Neuronal stem cell (in vitro differentiated cells): ENCODE measurements at regions not wholly inside any gene's neighbourhood (a gene's known extent, or its start where the extent isn't known, plus 50 kb on each side); places are given as distances from the start of the nearest gene placed in this dataset.

ENCODE experiments used
- DNase-seq: peaks from one replicate; pipeline ENCODE4 v3.0.0-alpha.2; 2013; ENCODE audit warnings: low spot score
- H2AFZ ChIP-seq: one replicate; pipeline ENCODE4 v1.6.1; 2013; ENCODE audit warnings: mild to moderate bottlenecking, low read length, inconsistent platforms
- H2AK5ac ChIP-seq: 2 replicates; pipeline ENCODE4 v1.6.1; 2013; ENCODE audit warnings: low read depth, mild to moderate bottlenecking, inconsistent platforms, low read length, moderate library complexity, mixed read lengths
- H2BK120ac ChIP-seq: 2 replicates; pipeline ENCODE4 v1.6.1; 2013; ENCODE audit warnings: low read depth, mild to moderate bottlenecking, inconsistent platforms, low read length, moderate library complexity, mixed read lengths
- H2BK12ac ChIP-seq: one replicate; pipeline ENCODE4 v1.6.1; 2013; ENCODE audit warnings: low read length, inconsistent platforms
- H2BK15ac ChIP-seq: 2 replicates; pipeline ENCODE4 v1.6.1; 2013; ENCODE audit warnings: mild to moderate bottlenecking, low read length, inconsistent platforms, mixed read lengths
- H2BK5ac ChIP-seq: one replicate; pipeline ENCODE4 v1.6.1; 2013; ENCODE audit warnings: inconsistent platforms, mild to moderate bottlenecking, low read length, moderate library complexity
- H3K14ac ChIP-seq: one replicate; pipeline ENCODE4 v1.6.1; 2013; ENCODE audit warnings: low read length, inconsistent platforms
- H3K18ac ChIP-seq: 2 replicates; pipeline ENCODE4 v1.6.1; 2013; ENCODE audit warnings: low read length, inconsistent platforms
- H3K23ac ChIP-seq: 2 replicates; pipeline ENCODE4 v1.6.1; 2013; ENCODE audit warnings: low read depth, mild to moderate bottlenecking, mixed read lengths, low read length, inconsistent platforms; ENCODE audit not compliant: poor library complexity
- H3K27ac ChIP-seq: replicated peaks from 3 replicates; pipeline ENCODE4 v1.5.1; 2013; ENCODE audit warnings: low read length, inconsistent platforms
- H3K27me3 ChIP-seq, 3 experiments: 2 replicates each; pipeline ENCODE4 v1.6.1; 2013; ENCODE audit warnings: low read length in 3 of 3, mild to moderate bottlenecking in 2 of 3, inconsistent platforms in 1 of 3, low read depth in 1 of 3, mixed read lengths in 1 of 3, moderate library complexity in 1 of 3; ENCODE audit not compliant: control insufficient read depth in 3 of 3, insufficient read depth in 3 of 3
- H3K36me3 ChIP-seq, 2 donors: replicated peaks in 1 of 2; 2 replicates each; pipeline ENCODE4 v1.6.1; 2013; ENCODE audit warnings: low read length in 2 of 2; ENCODE audit not compliant: control insufficient read depth in 2 of 2, insufficient read depth in 2 of 2
- H3K4ac ChIP-seq: 2 replicates; pipeline ENCODE4 v1.6.1; 2013; ENCODE audit warnings: inconsistent platforms, mild to moderate bottlenecking, low read length, moderate library complexity
- H3K4me1 ChIP-seq, 2 donors: 1 replicate in 1 of 2; 2 replicates in 1 of 2; pipeline ENCODE4 v1.6.1; 2013; ENCODE audit warnings: low read length in 2 of 2, low read depth in 1 of 2; ENCODE audit not compliant: control insufficient read depth in 2 of 2, insufficient read depth in 1 of 2
- H3K4me2 ChIP-seq: one replicate; pipeline ENCODE4 v1.6.1; 2013; ENCODE audit warnings: mild to moderate bottlenecking, low read length, inconsistent platforms; ENCODE audit not compliant: insufficient read depth, poor library complexity, severe bottlenecking
- H3K4me3 ChIP-seq, 2 donors: 2 replicates each; pipeline ENCODE4 v1.5.1; 2013; ENCODE audit warnings: low read length in 2 of 2, mild to moderate bottlenecking in 2 of 2, inconsistent platforms in 1 of 2, moderate library complexity in 1 of 2
- H3K79me1 ChIP-seq: one replicate; pipeline ENCODE4 v1.6.1; 2013; ENCODE audit warnings: low read depth, mild to moderate bottlenecking, inconsistent platforms, low read length, moderate library complexity
- H3K9ac ChIP-seq: one replicate; pipeline ENCODE4 v1.6.1; 2013; ENCODE audit warnings: mild to moderate bottlenecking, low read depth, low read length, inconsistent platforms; ENCODE audit not compliant: poor library complexity
- H3K9me3 ChIP-seq, 2 donors: replicated peaks in 1 of 2; 2 replicates each; pipeline versions ENCODE3 to v1.6.1; 2013; ENCODE audit warnings: low read length in 2 of 2, mild to moderate bottlenecking in 2 of 2, inconsistent platforms in 1 of 2, low read depth in 1 of 2, mixed read lengths in 1 of 2, moderate library complexity in 1 of 2; ENCODE audit not compliant: control insufficient read depth in 2 of 2, insufficient read depth in 1 of 2
- H4K8ac ChIP-seq: one replicate; pipeline ENCODE4 v1.6.1; 2013; ENCODE audit warnings: low read depth, mild to moderate bottlenecking, inconsistent platforms, low read length, moderate library complexity
- H4K91ac ChIP-seq: one replicate; pipeline ENCODE4 v1.6.1; 2013; ENCODE audit warnings: low read length, low read depth, mild to moderate bottlenecking, inconsistent platforms; ENCODE audit not compliant: poor library complexity
- WGBS, 2 donors: extraction: QIAGEN DNeasy Blood & Tissue Kit; methylation state at CpG; one replicate each; pipeline ENCODE4 v1.1.7; 2013; ENCODE audit warnings: missing lambda C conversion rate in 2 of 2, mixed read lengths in 1 of 2; ENCODE audit not compliant: insufficient read length in 2 of 2, insufficient replicate concordance in 1 of 2; ENCODE audit errors: extremely low coverage in 2 of 2; 5-methylcytosine and 5-hydroxymethylcytosine counted together

DNA sequence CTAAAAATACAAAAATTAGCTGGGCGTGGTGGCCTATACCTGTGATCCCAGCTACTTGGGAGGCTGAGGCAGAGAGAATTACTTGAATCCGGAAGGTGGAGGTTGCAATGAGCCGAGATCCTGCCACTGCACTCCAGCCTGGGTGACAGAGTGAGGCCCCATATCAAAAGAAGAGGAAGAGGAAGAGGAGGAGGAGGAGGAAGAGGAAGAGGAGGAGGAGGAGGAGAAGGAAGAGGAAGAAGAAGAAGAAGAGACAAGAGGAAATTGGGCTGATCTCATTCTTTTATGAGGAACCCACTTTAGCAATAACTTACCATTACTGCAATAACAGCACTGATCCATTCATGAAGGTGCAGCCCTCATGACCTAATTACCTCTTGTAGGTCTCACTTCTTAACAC lies 138.9 kb upstream of the GIMD1 start:
- H2BK15ac ChIP-seq = no peak overlapping the region
- H3K4me3 ChIP-seq = no peak overlapping the region
- no peak for DNase-seq
- no peak overlapping the region for H3K9ac ChIP-seq
- no CpG with 5 or more reads among the region's 3 CpGs for WGBS, 2 donors
- H3K79me1 ChIP-seq = no peaks in the 10 kb centered on the region
- no peak overlapping the region for H3K18ac ChIP-seq
- no peak overlapping the region for H2BK5ac ChIP-seq
- H4K91ac ChIP-seq = no peak overlapping the region
- H2AK5ac ChIP-seq = no peak overlapping the region
- peaks cover 0 to 8% (median 0%) of the 10 kb centered on the region in 3 experiments for H3K27me3 ChIP-seq
- H3K23ac ChIP-seq = no peak overlapping the region
- H3K27ac ChIP-seq = no peak overlapping the region
- H3K4me2 ChIP-seq = no peak overlapping the region
- no peak overlapping the region for H2BK12ac ChIP-seq
- no peak overlapping the region for H2BK120ac ChIP-seq
- no peak overlapping the region for H4K8ac ChIP-seq
- H3K36me3 ChIP-seq = no peaks in the 10 kb centered on the region
- no peaks in the 10 kb centered on the region for H3K9me3 ChIP-seq
- no peaks in the 10 kb centered on the region for H3K4me1 ChIP-seq
- H3K4ac ChIP-seq = no peak overlapping the region
- no peak overlapping the region for H2AFZ ChIP-seq
- H3K14ac ChIP-seq = no peak overlapping the region

DNA sequence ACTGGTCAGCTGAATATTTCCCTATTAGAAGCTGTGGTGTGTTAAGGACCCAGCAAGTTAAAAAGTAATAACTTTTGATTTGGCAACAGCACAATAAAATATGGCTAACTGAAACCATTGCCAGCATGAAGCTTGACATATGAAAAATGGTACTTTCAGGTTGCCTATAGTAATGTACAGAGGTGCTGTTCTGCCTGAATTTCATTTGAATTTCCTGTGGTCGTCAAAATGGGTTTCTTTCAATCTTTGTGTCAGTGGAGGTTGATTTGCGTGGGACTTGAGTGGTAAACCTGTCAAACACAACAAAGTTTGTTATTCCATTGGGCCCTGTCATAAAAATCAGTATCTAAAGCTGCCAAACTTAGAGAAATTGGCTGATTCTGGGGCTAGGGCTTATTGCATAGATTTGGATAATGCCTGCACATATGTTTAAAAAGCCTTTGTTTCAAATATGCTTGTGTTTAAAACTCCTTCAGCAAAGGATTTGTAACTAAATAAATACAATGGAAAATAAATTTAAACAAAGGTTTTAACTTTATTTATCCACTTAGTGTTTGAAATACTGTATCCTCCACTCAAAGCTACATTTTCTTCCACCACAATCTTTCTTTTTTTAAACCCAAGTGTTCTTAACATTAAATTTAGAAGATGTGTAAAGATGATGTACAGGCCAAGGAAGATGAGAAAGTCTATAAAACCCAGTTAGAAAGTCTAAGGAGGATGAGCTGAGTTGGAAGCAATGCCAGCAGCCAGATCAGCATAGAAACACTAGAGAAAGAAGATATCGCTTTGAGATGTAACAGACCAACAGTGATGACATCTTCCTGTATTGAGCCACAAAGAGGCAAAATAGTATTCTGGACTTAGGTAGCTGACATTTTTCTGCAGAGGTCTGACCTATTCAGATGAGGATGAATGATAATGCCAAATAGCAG lies 134.8 kb upstream of the GIMD1 start:
- no peak overlapping the region for H4K91ac ChIP-seq
- no peak overlapping the region for H2AK5ac ChIP-seq
- H3K4me1 ChIP-seq = peaks cover 0 to 1% of the 10 kb centered on the region in 2 donors
- H3K9me3 ChIP-seq = no peaks in the 10 kb centered on the region
- no peak overlapping the region for H3K27ac ChIP-seq
- no peak overlapping the region for H2BK15ac ChIP-seq
- DNase-seq = no peak
- no peak overlapping the region for H2BK5ac ChIP-seq
- H3K79me1 ChIP-seq = no peaks in the 10 kb centered on the region
- no CpG with 5 or more reads among the region's 3 CpGs for WGBS, 2 donors
- H3K18ac ChIP-seq = no peak overlapping the region
- no peak overlapping the region for H3K4me3 ChIP-seq
- H4K8ac ChIP-seq = no peak overlapping the region
- H2BK120ac ChIP-seq = no peak overlapping the region
- H3K4me2 ChIP-seq = no peak overlapping the region
- H3K27me3 ChIP-seq = peaks cover 0 to 10% (median 0%) of the 10 kb centered on the region in 3 experiments
- no peak overlapping the region for H3K4ac ChIP-seq
- H3K36me3 ChIP-seq = no peaks in the 10 kb centered on the region
- no peak overlapping the region for H2BK12ac ChIP-seq
- H3K14ac ChIP-seq = no peak overlapping the region
- no peak overlapping the region for H2AFZ ChIP-seq
- H3K9ac ChIP-seq = no peak overlapping the region
- H3K23ac ChIP-seq = no peak overlapping the region

DNA sequence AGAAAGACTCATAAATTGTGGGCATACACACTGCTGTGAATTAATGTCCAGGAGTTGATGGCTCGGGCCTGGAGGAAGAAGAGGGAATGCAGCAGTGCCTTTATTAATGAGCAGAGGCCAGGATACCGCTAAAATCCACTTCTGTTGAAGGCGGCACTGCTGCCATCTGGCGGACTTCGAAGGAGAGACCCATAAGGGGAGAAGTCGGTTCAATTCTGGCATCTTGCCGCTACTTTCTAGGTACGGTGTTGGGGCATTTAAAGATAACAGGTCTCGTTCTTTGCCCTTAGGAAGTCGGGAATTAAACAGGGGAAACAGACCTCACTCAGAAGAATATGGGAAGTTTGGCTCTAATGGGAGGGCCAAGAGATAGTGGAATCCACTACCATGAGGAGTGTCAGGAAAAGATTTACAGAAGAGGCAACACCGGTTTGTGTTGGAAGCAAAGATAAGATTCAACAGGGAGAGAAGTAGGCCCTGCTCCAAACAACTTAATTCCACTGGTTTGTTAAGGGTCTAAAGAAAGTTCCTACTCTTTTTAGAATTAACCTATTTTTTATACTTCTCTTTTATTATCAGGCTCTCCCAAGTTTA lies 133.6 kb upstream of the GIMD1 start:
- no CpG with 5 or more reads among the region's 11 CpGs for WGBS, 2 donors
- no peak overlapping the region for H3K18ac ChIP-seq
- no peak overlapping the region for H3K9ac ChIP-seq
- H2BK12ac ChIP-seq = no peak overlapping the region
- peak overlapping the region; percentile 42 for H2AFZ ChIP-seq
- no peak overlapping the region for H4K8ac ChIP-seq
- no peak overlapping the region for H2BK5ac ChIP-seq
- no peak overlapping the region for H4K91ac ChIP-seq
- no peak overlapping the region for H2BK120ac ChIP-seq
- no peak overlapping the region for H3K4ac ChIP-seq
- no peaks in the 10 kb centered on the region for H3K9me3 ChIP-seq
- H3K4me3 ChIP-seq = no peak overlapping the region
- H3K27ac ChIP-seq = no peak overlapping the region
- H3K14ac ChIP-seq = no peak overlapping the region
- H3K23ac ChIP-seq = no peak overlapping the region
- peaks cover 0 to 1% of the 10 kb centered on the region in 2 donors for H3K4me1 ChIP-seq
- no peaks in the 10 kb centered on the region for H3K79me1 ChIP-seq
- H3K36me3 ChIP-seq = no peaks in the 10 kb centered on the region
- peak; percentile 56 for DNase-seq
- peaks cover 0 to 10% (median 0%) of the 10 kb centered on the region in 3 experiments for H3K27me3 ChIP-seq
- H2AK5ac ChIP-seq = no peak overlapping the region
- no peak overlapping the region for H3K4me2 ChIP-seq
- no peak overlapping the region for H2BK15ac ChIP-seq

DNA sequence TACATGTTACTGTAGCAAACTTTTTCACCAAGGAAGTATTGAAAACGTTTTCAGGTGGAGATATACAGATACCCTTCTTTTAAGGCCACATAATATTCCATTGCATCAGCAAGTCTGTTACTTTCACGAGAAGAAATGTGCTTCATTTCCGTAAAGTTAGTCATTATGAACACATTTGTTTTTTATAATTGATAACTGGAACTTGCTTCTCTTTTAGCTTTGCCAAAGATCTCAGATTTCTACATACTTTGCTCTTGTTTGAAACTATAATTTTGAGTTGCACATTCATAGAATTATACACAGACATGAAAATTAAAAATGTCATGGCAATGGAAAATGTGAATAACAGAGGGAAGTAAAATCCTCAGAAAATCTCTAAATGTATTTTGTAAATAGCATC lies 128.7 kb upstream of the GIMD1 start:
- H3K9me3 ChIP-seq = no peaks in the 10 kb centered on the region
- H3K4me3 ChIP-seq = no peak overlapping the region
- no peak overlapping the region for H3K4me2 ChIP-seq
- WGBS, 2 donors = no CpG with 5 or more reads among the region's 3 CpGs
- H3K79me1 ChIP-seq = no peaks in the 10 kb centered on the region
- H2BK5ac ChIP-seq = no peak overlapping the region
- no peaks in the 10 kb centered on the region for H3K36me3 ChIP-seq
- no peak overlapping the region for H2AK5ac ChIP-seq
- H4K91ac ChIP-seq = no peak overlapping the region
- H3K27me3 ChIP-seq = no peaks in the 10 kb centered on the region
- no peak overlapping the region for H2BK12ac ChIP-seq
- H3K27ac ChIP-seq = no peak overlapping the region
- H3K9ac ChIP-seq = no peak overlapping the region
- peaks cover 0 to 1% of the 10 kb centered on the region in 2 donors for H3K4me1 ChIP-seq
- H2BK120ac ChIP-seq = no peak overlapping the region
- H3K14ac ChIP-seq = no peak overlapping the region
- no peak overlapping the region for H2AFZ ChIP-seq
- no peak for DNase-seq
- no peak overlapping the region for H3K23ac ChIP-seq
- H3K18ac ChIP-seq = no peak overlapping the region
- no peak overlapping the region for H2BK15ac ChIP-seq
- no peak overlapping the region for H3K4ac ChIP-seq
- H4K8ac ChIP-seq = no peak overlapping the region
